Colonic mucosa (tissue), 4 donors: ENCODE measurements at regions not wholly inside any gene's neighbourhood (a gene's known extent, or its start where the extent isn't known, plus 50 kb on each side); places are given as distances from the start of the nearest gene placed in this dataset.

Experiments
- DNase-seq: peaks from one replicate; pipeline ENCODE4 v3.0.0-alpha.2; 2020
- H3K27ac ChIP-seq: fragments of 200-600 bp; one replicate; pipeline ENCODE4 v1.8.0; 2021
- H3K27me3 ChIP-seq: fragments of 200-600 bp; one replicate; pipeline ENCODE4 v1.8.0; 2021
- H3K36me3 ChIP-seq: fragments of 200-600 bp; one replicate; pipeline ENCODE4 v1.8.0; 2021
- H3K4me1 ChIP-seq: fragments of 200-600 bp; one replicate; pipeline ENCODE4 v1.8.0; 2021; ENCODE audit warnings: mild to moderate bottlenecking
- H3K4me3 ChIP-seq: fragments of 200-600 bp; one replicate; pipeline ENCODE4 v1.8.0; 2021
- H3K9ac ChIP-seq, 2 donors: one replicate each; pipeline ENCODE4 v1.7.0; 2013; ENCODE audit warnings: control low read depth in 2 of 2, low read depth in 2 of 2, low read length in 2 of 2
- H3K9me3 ChIP-seq: fragments of 200-600 bp; one replicate; pipeline ENCODE4 v1.8.0; 2021
- CTCF ChIP-seq: fragments of 200-600 bp; IDR thresholded peaks from one replicate; pipeline ENCODE4 v1.8.0; 2022; ENCODE audit warnings: antibody characterized with exemption, mild to moderate bottlenecking
- intact Hi-C: fragments of 100-400 bp; cut with DNase I; formaldehyde crosslinking; loops from one replicate; pipeline ENCODE4 v1.14.1; 2022
- donor health status: healthy.
- donor health status: DM: no; HTN: no; CAD: no.
- donor health status: DM: no; HTN: no; CAD: no.

GRCh38 chr10:120406376-120406775 lies 50.7 kb upstream of the PLPP4 start:
- H3K9ac ChIP-seq = no peak overlapping the region
- H3K36me3 ChIP-seq = no peaks in the 10 kb centered on the region
- H3K27ac ChIP-seq = no peak overlapping the region
- no peaks in the 10 kb centered on the region for H3K9me3 ChIP-seq
- peak; percentile 70 for DNase-seq
- H3K4me1 ChIP-seq = no peaks in the 10 kb centered on the region
- TF ChIP-seq CTCF = no peak
- intact Hi-C loops = no loop called here
- no peaks in the 10 kb centered on the region for H3K27me3 ChIP-seq
- no peak overlapping the region for H3K4me3 ChIP-seq
